OCI-LY7 (cell line): ENCODE measurements at regions not wholly inside any gene's neighbourhood (a gene's known extent, or its start where the extent isn't known, plus 50 kb on each side); places are given as distances from the start of the nearest gene placed in this dataset.

Experiments
- BruUV-seq: library from RNA; stranded (reverse); fragments of 400-500 nt; replicated peaks from 2 replicates; lab custom pipeline; 2021; lab: Mats Ljungman, UMichigan
- CTCF ChIA-PET: fragments of 300-600 bp; sonication (Branson Sonifier 250); formaldehyde crosslinking; loops from one replicate; lab custom pipeline; 2022; ENCODE audit warnings: antibody characterized with exemption; ENCODE audit not compliant: unreplicated experiment; lab: Charles Lee
- POLR2A ChIA-PET: fragments of 300-600 bp; sonication (Branson Sonifier 250); formaldehyde crosslinking; loops from one replicate; lab custom pipeline; 2022; ENCODE audit warnings: antibody characterized with exemption; lab: Charles Lee
- DNase-seq: peaks from one replicate; pipeline ENCODE4 v3.0.0-alpha.2; 2015; ENCODE audit warnings: low spot score
- H2AFZ ChIP-seq: fragments of 200-600 bp; sonication (generic), shearing (Covaris generic); 2 replicates; pipeline ENCODE4 v1.6.1; 2014; ENCODE audit warnings: mild to moderate bottlenecking, antibody characterized with exemption, low read length, moderate library complexity
- H3K27ac ChIP-seq: fragments of 200-600 bp; sonication (generic); 2 replicates; pipeline ENCODE4 v1.5.1; 2014; ENCODE audit warnings: mixed run types, low read depth, mild to moderate bottlenecking, moderate library complexity, low read length, inconsistent platforms; ENCODE audit not compliant: poor library complexity, severe bottlenecking
- H3K36me3 ChIP-seq: fragments of 200-600 bp; sonication (generic); 2 replicates; pipeline ENCODE4 v1.6.1; 2014; ENCODE audit warnings: mild to moderate bottlenecking, antibody characterized with exemption, low read length, moderate library complexity, mixed read lengths; ENCODE audit not compliant: insufficient read depth
- H3K4me1 ChIP-seq: fragments of 200-600 bp; sonication (generic); 2 replicates; pipeline ENCODE4 v1.5.1; 2014; ENCODE audit warnings: mild to moderate bottlenecking, low read length; ENCODE audit not compliant: insufficient read depth, poor library complexity, severe bottlenecking
- H3K4me2 ChIP-seq: fragments of 200-600 bp; sonication (generic); 2 replicates; pipeline ENCODE4 v1.6.1; 2014; ENCODE audit warnings: mild to moderate bottlenecking, low read length
- H3K4me3 ChIP-seq: fragments of 200-600 bp; sonication (generic); 2 replicates; pipeline ENCODE4 v1.5.1; 2014; ENCODE audit warnings: mild to moderate bottlenecking, low read depth, low read length; ENCODE audit not compliant: poor library complexity, severe bottlenecking
- H3K79me2 ChIP-seq: fragments of 200-600 bp; sonication (generic); 2 replicates; pipeline ENCODE4 v1.6.1; 2016; ENCODE audit warnings: low read depth, mild to moderate bottlenecking, low read length, moderate library complexity, mixed read lengths; ENCODE audit not compliant: insufficient read depth
- H3K9me2 ChIP-seq: fragments of 200-600 bp; sonication (generic); 2 replicates; pipeline ENCODE4 v1.6.1; 2016; ENCODE audit warnings: mild to moderate bottlenecking, low read length, mixed read lengths; ENCODE audit not compliant: insufficient read depth
- H3K9me3 ChIP-seq: fragments of 200-600 bp; sonication (generic); 2 replicates; pipeline ENCODE4 v1.6.1; 2014; ENCODE audit warnings: mild to moderate bottlenecking, mixed run types, low read length, mixed read lengths
- H4K20me1 ChIP-seq: fragments of 200-600 bp; sonication (generic); 2 replicates; pipeline ENCODE4 v1.6.1; 2014; ENCODE audit warnings: mild to moderate bottlenecking, antibody characterized with exemption, low read length, moderate library complexity, mixed read lengths; ENCODE audit not compliant: insufficient read depth
- EZH2phosphoT487 ChIP-seq: fragments of 200-600 bp; sonication (generic); IDR thresholded peaks from 2 replicates; pipeline ENCODE4 v1.6.1; 2018; ENCODE audit warnings: low read depth, borderline replicate concordance, mild to moderate bottlenecking, mixed run types, antibody characterized with exemption, low read length, moderate library complexity, mixed read lengths
- intact Hi-C: fragments of 100-400 bp; cut with micrococcal nuclease; formaldehyde crosslinking; loops from one replicate; pipeline ENCODE4 v1.10.0; 2022; ENCODE audit not compliant: unreplicated experiment
- TF ChIP-seq, protein P1 (sequence below): fragments of 200-600 bp; sonication (generic); conservative IDR thresholded peaks from 2 replicates; pipeline ENCODE4 v1.5.1; 2014; ENCODE audit warnings: mild to moderate bottlenecking, antibody characterized with exemption, low read length, moderate library complexity, mixed read lengths

- no TSS peak for BruUV-seq
- CTCF ChIA-PET, result no interaction called here
- TF ChIP-seq, protein P1, sequence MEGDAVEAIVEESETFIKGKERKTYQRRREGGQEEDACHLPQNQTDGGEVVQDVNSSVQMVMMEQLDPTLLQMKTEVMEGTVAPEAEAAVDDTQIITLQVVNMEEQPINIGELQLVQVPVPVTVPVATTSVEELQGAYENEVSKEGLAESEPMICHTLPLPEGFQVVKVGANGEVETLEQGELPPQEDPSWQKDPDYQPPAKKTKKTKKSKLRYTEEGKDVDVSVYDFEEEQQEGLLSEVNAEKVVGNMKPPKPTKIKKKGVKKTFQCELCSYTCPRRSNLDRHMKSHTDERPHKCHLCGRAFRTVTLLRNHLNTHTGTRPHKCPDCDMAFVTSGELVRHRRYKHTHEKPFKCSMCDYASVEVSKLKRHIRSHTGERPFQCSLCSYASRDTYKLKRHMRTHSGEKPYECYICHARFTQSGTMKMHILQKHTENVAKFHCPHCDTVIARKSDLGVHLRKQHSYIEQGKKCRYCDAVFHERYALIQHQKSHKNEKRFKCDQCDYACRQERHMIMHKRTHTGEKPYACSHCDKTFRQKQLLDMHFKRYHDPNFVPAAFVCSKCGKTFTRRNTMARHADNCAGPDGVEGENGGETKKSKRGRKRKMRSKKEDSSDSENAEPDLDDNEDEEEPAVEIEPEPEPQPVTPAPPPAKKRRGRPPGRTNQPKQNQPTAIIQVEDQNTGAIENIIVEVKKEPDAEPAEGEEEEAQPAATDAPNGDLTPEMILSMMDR, result no peak
- TF ChIP-seq EZH2phosphoT487, result no peak
- Histone ChIP-seq H3K9me2 (no peaks in the 10 kb centered on the region), H3K27ac (no peak overlapping the region), H3K4me1 (no peaks in the 10 kb centered on the region), H3K4me2 (no peak overlapping the region), H3K9me3 (no peaks in the 10 kb centered on the region), H2AFZ (no peak overlapping the region), H4K20me1 (no peaks in the 10 kb centered on the region), H3K79me2 (no peaks in the 10 kb centered on the region), H3K36me3 (no peaks in the 10 kb centered on the region), H3K4me3 (no peak overlapping the region)
- POLR2A ChIA-PET, result no interaction called here
- intact Hi-C loops, result no loop called here
- no peak for DNase-seq
These were observed 163.1 kb upstream of the FAT3 start for GRCh38 chr11:92061456-92062062.

- no peaks in the 10 kb centered on the region for H3K79me2 ChIP-seq
- no peaks in the 10 kb centered on the region for H3K4me1 ChIP-seq
- intact Hi-C loops, result no loop called here
- H3K9me3 ChIP-seq, result no peaks in the 10 kb centered on the region
- DNase-seq, result no peak
- H4K20me1 ChIP-seq, result no peaks in the 10 kb centered on the region
- H3K4me3 ChIP-seq, result no peak overlapping the region
- TF ChIP-seq EZH2phosphoT487, result no peak
- TF ChIP-seq, protein P1, result no peak
- no peaks in the 10 kb centered on the region for H3K36me3 ChIP-seq
- H2AFZ ChIP-seq, result no peak overlapping the region
- BruUV-seq, result no TSS peak
- ChIA-PET POLR2A (interaction anchor here (0.5 kb wide), 1 partner anchor 720 kb away, joined by 3 read pairs; no protein-coding TSS in a partner anchor), CTCF (no interaction called here)
- no peak overlapping the region for H3K27ac ChIP-seq
- H3K4me2 ChIP-seq, result no peak overlapping the region
- H3K9me2 ChIP-seq, result no peaks in the 10 kb centered on the region
These were observed 166.7 kb upstream of the FAT3 start for GRCh38 chr11:92057849-92058442.

GRCh38 chr11:92053216-92053615 lies 171.4 kb upstream of the FAT3 start:
- TF ChIP-seq, protein P1, result no peak
- no peak for TF ChIP-seq EZH2phosphoT487
- Histone ChIP-seq H4K20me1 (no peaks in the 10 kb centered on the region), H3K4me1 (no peaks in the 10 kb centered on the region), H3K9me3 (no peaks in the 10 kb centered on the region), H2AFZ (no peak overlapping the region), H3K9me2 (no peaks in the 10 kb centered on the region), H3K27ac (no peak overlapping the region), H3K79me2 (no peaks in the 10 kb centered on the region), H3K4me3 (no peak overlapping the region), H3K36me3 (no peaks in the 10 kb centered on the region), H3K4me2 (no peak overlapping the region)
- DNase-seq, result no peak
- ChIA-PET CTCF (no interaction called here), POLR2A (interaction anchor here (0.6 kb wide), 1 partner anchor 276 kb away, joined by 4 read pairs; no protein-coding TSS in a partner anchor)
- BruUV-seq, result no TSS peak
- intact Hi-C loops, result no loop called here
